HCT116 (cell line): ENCODE measurements at regions not wholly inside any gene's neighbourhood (a gene's known extent, or its start where the extent isn't known, plus 50 kb on each side); places are given as distances from the start of the nearest gene placed in this dataset.

Source experiments
- CTCF ChIP-seq, 3 experiments: fragments of 200-600 bp in 1 of 3; sonication (generic) in 1 of 3; IDR thresholded peaks in 2 of 3; conservative IDR thresholded peaks in 1 of 3; 2 replicates each; pipeline ENCODE4 v1.5.1; 2012 to 2017; ENCODE audit warnings: low read depth in 2 of 3, low read length in 2 of 3, antibody characterized with exemption in 1 of 3, borderline replicate concordance in 1 of 3, control low read depth in 1 of 3, mild to moderate bottlenecking in 1 of 3, mixed read lengths in 1 of 3, mixed run types in 1 of 3, moderate library complexity in 1 of 3; ENCODE audit not compliant: insufficient read depth in 1 of 3
- EZH2 ChIP-seq: fragments of 200-600 bp; sonication (generic); IDR thresholded peaks from 2 replicates; pipeline ENCODE4 v1.6.1; 2017; ENCODE audit warnings: antibody characterized with exemption, mixed run types
- POLR2AphosphoS5 ChIP-seq: IDR thresholded peaks from 2 replicates; pipeline ENCODE4 v1.6.1; 2011; ENCODE audit warnings: mild to moderate bottlenecking, low read depth, low read length, moderate library complexity
- SIN3A ChIP-seq: IDR thresholded peaks from 2 replicates; pipeline ENCODE4 v1.6.1; 2012; ENCODE audit warnings: low read depth
- ZBTB33 ChIP-seq: IDR thresholded peaks from 2 replicates; pipeline ENCODE4 v1.6.1; 2011; ENCODE audit warnings: mild to moderate bottlenecking, low read length, moderate library complexity; ENCODE audit not compliant: insufficient replicate concordance; ENCODE audit errors: extremely low read depth
- TF ChIP-seq, protein P1 (sequence below): IDR thresholded peaks from 2 replicates; pipeline ENCODE4 v1.6.1; 2012

DNA sequence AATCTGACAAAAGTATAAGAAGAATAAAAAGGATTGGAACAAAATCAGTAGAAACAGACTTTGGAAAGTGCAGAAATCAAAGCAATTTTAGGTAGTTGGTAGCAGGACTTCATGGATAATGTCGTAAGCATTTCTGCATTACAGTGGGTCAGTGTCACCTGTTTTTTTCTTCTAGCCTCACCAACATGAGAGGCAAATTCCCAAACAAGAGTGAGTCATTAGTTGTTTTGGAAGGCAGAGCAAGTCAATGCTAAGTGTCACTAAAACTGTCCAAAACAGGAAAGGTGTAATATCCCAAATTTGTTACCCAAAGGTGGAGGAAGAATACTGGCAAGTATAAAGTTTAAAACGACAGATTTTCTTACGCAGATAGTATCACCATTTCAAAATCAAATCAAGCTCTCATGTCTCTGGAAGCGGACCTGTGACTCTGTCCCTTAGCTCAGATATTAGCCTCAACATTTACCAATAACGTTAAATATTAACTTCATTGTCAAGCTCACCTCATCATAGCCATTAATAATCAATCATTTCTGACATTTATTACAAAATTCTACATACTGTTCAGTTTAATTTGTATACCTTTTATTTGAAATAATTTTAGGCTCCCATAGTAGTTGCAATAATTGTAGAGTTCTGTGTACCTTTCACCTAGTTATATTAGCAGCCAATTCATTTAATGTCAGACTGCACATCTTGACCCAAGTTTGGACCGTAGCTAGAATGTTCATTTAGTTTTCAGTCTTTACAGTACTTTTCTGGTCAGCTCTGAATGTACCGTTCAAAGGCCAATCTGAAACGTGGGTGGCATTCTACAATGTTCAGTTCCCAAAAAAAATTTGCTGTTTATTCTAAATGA, 901.2 kb upstream of the COX7C start:
- TF ChIP-seq ZBTB33: no peak
- no peak for TF ChIP-seq POLR2AphosphoS5
- TF ChIP-seq CTCF (IDR thresholded peaks at IDR 0.05 in 2 of 3, conservative IDR thresholded peaks at IDR 0.05 in 1 of 3; ENCODE audit: borderline replicate concordance in 1 of 3, insufficient read depth in 1 of 3, low read depth in 2 of 3, low read length in 2 of 3): no peak
- no peak for TF ChIP-seq EZH2
- TF ChIP-seq, protein P1, sequence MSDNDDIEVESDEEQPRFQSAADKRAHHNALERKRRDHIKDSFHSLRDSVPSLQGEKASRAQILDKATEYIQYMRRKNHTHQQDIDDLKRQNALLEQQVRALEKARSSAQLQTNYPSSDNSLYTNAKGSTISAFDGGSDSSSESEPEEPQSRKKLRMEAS: no peak
- no peak for TF ChIP-seq SIN3A
